Astrocyte of the cerebellum (primary cell): ENCODE measurements at regions not wholly inside any gene's neighbourhood (a gene's known extent, or its start where the extent isn't known, plus 50 kb on each side); places are given as distances from the start of the nearest gene placed in this dataset.
"Not testable (repeated sequence)": the region's sequence is repeated elsewhere in the genome, so short reads cannot be mapped to it uniquely, and the experiment has no call there.

Source experiments
- DNase-seq: peaks from one replicate; pipeline ENCODE4 v3.0.0-alpha.2; 2011; ENCODE audit warnings: low read depth
- H3K4me3 ChIP-seq: 2 replicates; pipeline ENCODE4 v1.5.1; 2011; ENCODE audit warnings: mild to moderate bottlenecking, low read depth, low read length, moderate library complexity
- in situ Hi-C: cut with HindIII; loops from 2 replicates; pipeline ENCODE4 v1.10.0; 2017; ENCODE audit warnings: low sequenced_read_pairs
- TF ChIP-seq, protein P1 (sequence below): IDR thresholded peaks from 2 replicates; pipeline ENCODE4 v1.5.1; 2012; ENCODE audit warnings: low read length, low read depth, moderate library complexity, mild to moderate bottlenecking; ENCODE audit errors: missing control alignments

- in situ Hi-C loops, result no loop called here
- TF ChIP-seq, protein P1, sequence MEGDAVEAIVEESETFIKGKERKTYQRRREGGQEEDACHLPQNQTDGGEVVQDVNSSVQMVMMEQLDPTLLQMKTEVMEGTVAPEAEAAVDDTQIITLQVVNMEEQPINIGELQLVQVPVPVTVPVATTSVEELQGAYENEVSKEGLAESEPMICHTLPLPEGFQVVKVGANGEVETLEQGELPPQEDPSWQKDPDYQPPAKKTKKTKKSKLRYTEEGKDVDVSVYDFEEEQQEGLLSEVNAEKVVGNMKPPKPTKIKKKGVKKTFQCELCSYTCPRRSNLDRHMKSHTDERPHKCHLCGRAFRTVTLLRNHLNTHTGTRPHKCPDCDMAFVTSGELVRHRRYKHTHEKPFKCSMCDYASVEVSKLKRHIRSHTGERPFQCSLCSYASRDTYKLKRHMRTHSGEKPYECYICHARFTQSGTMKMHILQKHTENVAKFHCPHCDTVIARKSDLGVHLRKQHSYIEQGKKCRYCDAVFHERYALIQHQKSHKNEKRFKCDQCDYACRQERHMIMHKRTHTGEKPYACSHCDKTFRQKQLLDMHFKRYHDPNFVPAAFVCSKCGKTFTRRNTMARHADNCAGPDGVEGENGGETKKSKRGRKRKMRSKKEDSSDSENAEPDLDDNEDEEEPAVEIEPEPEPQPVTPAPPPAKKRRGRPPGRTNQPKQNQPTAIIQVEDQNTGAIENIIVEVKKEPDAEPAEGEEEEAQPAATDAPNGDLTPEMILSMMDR, result no peak
- H3K4me3 ChIP-seq, result no peak overlapping the region
- no peak for DNase-seq
Observed at GRCh38 chr4:143819029-143819428, 86.3 kb downstream of the GYPE start.

GRCh38 chr4:143817866-143818265 lies 87.5 kb downstream of the GYPE start:
- in situ Hi-C loops, DNase-seq, H3K4me3 ChIP-seq: not testable (repeated sequence)

DNA sequence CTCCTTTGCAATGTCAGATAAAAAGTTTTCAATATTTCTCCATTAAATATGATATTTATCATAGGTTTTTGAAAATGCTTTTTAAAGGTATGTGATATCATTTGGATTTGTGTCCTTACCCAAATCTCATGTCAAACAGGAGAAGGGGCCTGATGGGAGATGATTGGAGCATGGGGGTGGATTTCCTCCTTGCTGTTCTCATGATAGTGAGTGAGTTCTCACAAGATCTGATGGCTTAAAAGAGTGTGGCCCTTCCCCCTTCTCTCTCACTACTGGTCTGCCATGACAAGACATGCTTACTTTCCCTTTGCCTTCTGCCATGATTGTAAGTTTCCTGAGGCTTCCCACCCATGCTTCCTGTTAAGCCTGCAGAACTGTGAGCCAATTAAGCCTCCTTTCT lies 90.0 kb downstream of the GYPE start:
- H3K4me3 ChIP-seq, DNase-seq, in situ Hi-C loops: not testable (repeated sequence)

DNA sequence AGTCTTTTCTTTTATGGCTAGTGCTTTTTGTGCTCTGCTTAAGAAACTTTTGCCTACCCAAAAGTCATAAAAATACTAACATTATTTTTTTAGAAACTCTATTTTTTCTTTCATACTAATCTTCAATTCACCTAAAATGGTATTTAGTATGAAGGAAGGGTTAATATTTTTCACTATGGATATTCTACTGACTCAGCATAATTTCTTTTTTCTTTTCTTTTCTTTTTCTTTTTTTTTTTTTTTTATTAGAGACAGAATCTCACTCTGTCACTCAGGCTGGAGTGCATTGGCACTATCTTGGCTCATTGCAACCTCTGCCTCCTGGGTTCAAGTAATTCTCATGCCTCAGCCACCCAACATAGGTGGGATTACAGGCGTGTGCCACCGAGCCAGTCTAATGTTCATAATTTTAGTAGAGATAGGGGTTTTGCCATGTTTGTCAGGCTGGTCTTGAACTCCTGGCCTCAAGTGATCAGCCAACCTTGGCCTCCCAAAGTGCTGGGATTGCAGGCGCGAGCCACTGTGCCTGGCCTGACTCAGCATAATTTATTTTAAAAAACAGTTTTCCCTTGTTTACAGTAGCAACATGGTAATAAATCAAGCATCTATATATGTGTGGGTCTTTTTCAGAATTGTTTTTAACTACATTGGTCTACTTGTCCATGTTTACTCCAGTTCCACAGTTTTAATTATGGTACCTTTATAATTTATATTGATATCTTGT lies 91.8 kb downstream of the GYPE start:
- H3K4me3 ChIP-seq, in situ Hi-C loops, DNase-seq: not testable (repeated sequence)

DNA sequence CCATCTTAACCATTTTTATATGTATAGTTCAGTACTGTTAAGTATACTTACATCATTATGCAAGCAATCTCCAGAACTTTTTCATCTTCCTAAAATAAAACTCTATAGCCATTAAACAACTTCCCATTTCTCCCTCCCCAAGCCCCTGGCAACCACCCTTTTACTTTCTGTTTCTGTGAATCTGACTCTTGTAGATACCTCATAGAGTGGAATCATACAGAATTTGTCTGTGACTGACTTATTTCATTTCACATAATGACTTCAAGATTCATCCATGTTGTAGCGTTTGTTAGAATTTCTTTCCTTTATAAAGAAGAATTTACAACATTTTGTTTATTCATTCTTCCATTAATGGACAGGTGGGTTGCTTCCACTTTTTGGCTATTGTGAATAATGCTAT lies 91.2 kb upstream of the FREM3 start:
- H3K4me3 ChIP-seq, in situ Hi-C loops, DNase-seq: not testable (repeated sequence)

GRCh38 chr4:143790425-143790824 lies 90.0 kb upstream of the FREM3 start:
- H3K4me3 ChIP-seq, in situ Hi-C loops, DNase-seq: not testable (repeated sequence)

- DNase-seq, H3K4me3 ChIP-seq, in situ Hi-C loops: not testable (repeated sequence)
Observed at GRCh38 chr4:143789618-143790017, 89.1 kb upstream of the FREM3 start.

DNA sequence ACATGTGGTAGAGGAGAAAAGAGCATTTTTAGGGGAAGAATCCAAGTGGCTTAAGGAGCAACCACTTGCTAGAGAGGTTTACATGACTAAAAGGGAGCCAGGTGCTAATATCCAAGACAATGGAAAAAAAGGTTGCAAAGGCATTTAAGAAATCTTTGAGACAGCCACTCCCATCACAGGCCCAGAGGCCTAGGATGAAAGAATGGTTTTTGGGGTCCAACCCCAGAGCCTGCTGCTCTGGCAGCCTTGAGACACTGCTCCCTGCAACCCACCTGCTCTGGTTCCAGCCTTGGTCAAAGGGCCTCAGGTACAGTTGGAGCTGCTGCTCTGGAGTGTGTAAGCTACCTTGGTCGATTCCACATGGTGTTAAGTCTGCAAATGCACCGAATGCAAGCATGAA lies 84.1 kb upstream of the FREM3 start:
- no peak for DNase-seq
- TF ChIP-seq, protein P1, result no peak
- in situ Hi-C loops, result no loop called here

GRCh38 chr4:143782521-143782920 lies 82.0 kb upstream of the FREM3 start:
- H3K4me3 ChIP-seq, result no peak overlapping the region
- in situ Hi-C loops, result no loop called here
- DNase-seq, result no peak
- TF ChIP-seq, protein P1, result no peak

More for the DNA sequence above, 84.1 kb upstream of the FREM3 start:
- no peak overlapping the region for H3K4me3 ChIP-seq
